ENCODE measurements at regions not wholly inside any gene's neighbourhood (a gene's known extent, or its start where the extent isn't known, plus 50 kb on each side); places are given as distances from the start of the nearest gene placed in this dataset.

DNA sequence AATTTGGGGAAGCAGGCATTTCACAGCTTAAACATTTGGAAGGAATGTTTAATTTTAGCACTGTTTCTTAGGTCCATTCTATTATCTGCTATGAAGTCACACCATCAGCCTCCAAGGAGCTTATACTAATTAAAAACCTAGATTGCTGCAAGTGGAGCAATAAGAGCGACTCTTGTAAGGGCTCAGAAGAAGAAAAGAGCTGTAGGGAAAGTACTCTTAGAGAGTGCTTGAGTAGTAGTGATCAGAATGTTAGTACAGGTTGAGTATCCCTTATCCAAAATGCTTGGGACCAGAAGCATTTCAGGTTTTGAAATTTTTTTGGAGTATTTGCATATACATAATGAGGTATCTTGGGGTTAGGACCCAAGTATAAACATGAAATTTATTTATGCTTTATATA lies 285.3 kb downstream of the UBE3D start:
- TF ChIP-seq POLR2A (IDR thresholded peaks at IDR 0.05) = no peak
- TF ChIP-seq, protein P1, sequence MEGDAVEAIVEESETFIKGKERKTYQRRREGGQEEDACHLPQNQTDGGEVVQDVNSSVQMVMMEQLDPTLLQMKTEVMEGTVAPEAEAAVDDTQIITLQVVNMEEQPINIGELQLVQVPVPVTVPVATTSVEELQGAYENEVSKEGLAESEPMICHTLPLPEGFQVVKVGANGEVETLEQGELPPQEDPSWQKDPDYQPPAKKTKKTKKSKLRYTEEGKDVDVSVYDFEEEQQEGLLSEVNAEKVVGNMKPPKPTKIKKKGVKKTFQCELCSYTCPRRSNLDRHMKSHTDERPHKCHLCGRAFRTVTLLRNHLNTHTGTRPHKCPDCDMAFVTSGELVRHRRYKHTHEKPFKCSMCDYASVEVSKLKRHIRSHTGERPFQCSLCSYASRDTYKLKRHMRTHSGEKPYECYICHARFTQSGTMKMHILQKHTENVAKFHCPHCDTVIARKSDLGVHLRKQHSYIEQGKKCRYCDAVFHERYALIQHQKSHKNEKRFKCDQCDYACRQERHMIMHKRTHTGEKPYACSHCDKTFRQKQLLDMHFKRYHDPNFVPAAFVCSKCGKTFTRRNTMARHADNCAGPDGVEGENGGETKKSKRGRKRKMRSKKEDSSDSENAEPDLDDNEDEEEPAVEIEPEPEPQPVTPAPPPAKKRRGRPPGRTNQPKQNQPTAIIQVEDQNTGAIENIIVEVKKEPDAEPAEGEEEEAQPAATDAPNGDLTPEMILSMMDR (IDR thresholded peaks at IDR 0.05) = no peak
- WGBS, 2 donors = 83 to 94% methylated on average over 1 of the region's 1 CpG
- Histone ChIP-seq H3K4me3 (no peak overlapping the region), H3K27ac (no peak overlapping the region), H3K36me3 (ENCODE audit: low read depth, missing control alignments) (no peaks in the 10 kb centered on the region), H3K9me3 (no peaks in the 10 kb centered on the region), H3K27me3 (no peaks in the 10 kb centered on the region), H3K4me1 (no peaks in the 10 kb centered on the region)
- intact Hi-C loops (cut with DNase I; ENCODE audit: low total_unique reads) = no loop called here
- DNase-seq = no peak

DNA sequence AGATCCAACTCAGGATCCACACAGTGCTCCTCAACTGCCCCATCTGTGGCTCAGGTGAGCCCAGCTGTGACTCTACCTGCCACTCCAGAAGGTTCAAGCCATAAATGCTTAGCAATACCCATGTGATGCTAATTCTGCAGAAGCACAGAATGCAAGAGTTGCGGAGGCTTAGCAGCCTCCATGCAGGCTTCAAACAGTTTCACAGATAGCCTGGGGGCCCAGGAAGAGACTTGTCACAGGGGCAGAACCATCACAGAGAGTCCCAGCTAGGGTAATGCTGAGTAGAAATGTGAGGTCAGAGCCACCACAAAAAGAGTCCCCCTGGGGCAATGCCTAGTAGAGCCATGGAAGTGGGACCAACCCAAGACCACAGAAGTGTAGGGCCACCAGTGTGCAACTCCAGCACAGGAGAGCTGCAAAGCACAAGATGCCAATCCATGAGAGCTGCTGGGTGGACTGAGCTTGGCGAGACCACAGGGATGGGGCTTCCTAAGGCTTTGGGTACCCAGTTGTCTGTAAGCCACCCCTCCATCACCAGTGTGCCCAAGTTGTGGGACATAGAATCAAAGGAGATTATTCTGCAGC lies 283.9 kb downstream of the UBE3D start:
- Histone ChIP-seq H3K9me3 (no peaks in the 10 kb centered on the region), H3K27ac (no peak overlapping the region), H3K36me3 (ENCODE audit: low read depth, missing control alignments) (no peaks in the 10 kb centered on the region), H3K27me3 (no peaks in the 10 kb centered on the region), H3K4me3 (no peak overlapping the region), H3K4me1 (no peaks in the 10 kb centered on the region)
- WGBS, 2 donors = 89 to 91% methylated on average over 1 to 2 of the region's 2 CpGs
- no peak for TF ChIP-seq POLR2A (IDR thresholded peaks at IDR 0.05)
- TF ChIP-seq, protein P1 (IDR thresholded peaks at IDR 0.05) = no peak
- intact Hi-C loops (cut with DNase I; ENCODE audit: low total_unique reads) = no loop called here
- DNase-seq = no peak

DNA sequence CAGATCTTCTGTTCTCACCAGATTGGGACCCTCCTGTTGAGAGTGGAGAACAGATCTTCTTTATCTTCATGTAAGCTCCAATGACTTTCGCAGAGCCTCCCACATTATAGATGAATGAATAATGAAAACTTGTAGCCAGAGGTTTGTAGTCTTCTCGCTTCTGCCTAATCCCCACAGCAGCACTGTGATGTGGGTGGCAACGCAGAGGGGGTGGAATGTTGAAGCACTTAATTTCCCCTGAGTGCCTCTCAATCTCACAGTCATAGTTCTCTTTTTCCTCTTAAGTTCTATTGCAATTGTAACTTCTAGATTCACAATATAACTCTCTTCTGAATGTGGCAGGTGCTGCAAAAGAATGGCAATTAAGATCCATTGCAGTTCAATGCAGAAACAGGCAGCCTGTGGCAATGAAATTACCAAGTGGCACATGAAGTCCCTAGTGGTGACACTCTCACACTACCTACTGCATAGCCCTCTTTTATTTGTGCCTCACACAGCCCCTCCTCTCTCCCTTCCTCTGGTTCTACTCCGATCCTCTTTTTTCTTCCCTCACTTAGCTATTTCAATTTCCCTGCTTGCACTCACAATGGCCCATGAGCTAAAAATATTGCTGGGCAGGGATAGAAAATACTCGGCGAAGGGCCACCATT lies 281.9 kb downstream of the UBE3D start:
- intact Hi-C loops (cut with DNase I; ENCODE audit: low total_unique reads) = no loop called here
- H3K27ac ChIP-seq = no peak overlapping the region
- no peak overlapping the region for H3K4me3 ChIP-seq
- H3K4me1 ChIP-seq = no peaks in the 10 kb centered on the region
- WGBS, 2 donors = 75 to 82% methylated on average over 6 of the region's 6 CpGs
- no peak for DNase-seq
- no peaks in the 10 kb centered on the region for H3K36me3 ChIP-seq (ENCODE audit: low read depth, missing control alignments)
- H3K9me3 ChIP-seq = no peaks in the 10 kb centered on the region
- TF ChIP-seq, protein P1 (IDR thresholded peaks at IDR 0.05) = no peak
- no peak for TF ChIP-seq POLR2A (IDR thresholded peaks at IDR 0.05)
- no peaks in the 10 kb centered on the region for H3K27me3 ChIP-seq

DNA sequence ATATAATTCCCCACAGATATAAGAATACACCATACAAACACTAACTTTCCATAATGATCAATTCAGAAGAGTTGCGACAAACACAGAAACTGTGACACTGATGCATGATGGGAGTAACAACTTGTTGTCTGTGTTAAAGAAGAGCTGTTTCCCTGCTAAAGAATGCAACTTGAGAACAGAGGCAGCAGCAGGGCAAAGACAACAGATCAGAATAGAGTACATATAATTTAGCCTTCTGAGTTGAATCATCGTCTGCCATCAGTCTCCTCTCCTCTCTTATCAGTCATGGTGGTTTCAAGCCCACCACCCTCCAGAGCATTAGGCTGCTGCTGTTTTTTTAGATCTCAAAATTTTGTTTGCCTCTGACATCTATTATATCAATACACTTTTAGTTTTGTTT lies 280.4 kb downstream of the UBE3D start:
- DNase-seq = no peak
- TF ChIP-seq POLR2A (IDR thresholded peaks at IDR 0.05) = no peak
- TF ChIP-seq, protein P1 (IDR thresholded peaks at IDR 0.05) = no peak
- Histone ChIP-seq H3K4me1 (no peaks in the 10 kb centered on the region), H3K27me3 (no peaks in the 10 kb centered on the region), H3K4me3 (no peak overlapping the region), H3K36me3 (ENCODE audit: low read depth, missing control alignments) (no peaks in the 10 kb centered on the region), H3K27ac (no peak overlapping the region), H3K9me3 (no peaks in the 10 kb centered on the region)
- WGBS, 2 donors = 71 to 74% methylated on average over 2 of the region's 2 CpGs
- intact Hi-C loops (cut with DNase I; ENCODE audit: low total_unique reads) = no loop called here

DNA sequence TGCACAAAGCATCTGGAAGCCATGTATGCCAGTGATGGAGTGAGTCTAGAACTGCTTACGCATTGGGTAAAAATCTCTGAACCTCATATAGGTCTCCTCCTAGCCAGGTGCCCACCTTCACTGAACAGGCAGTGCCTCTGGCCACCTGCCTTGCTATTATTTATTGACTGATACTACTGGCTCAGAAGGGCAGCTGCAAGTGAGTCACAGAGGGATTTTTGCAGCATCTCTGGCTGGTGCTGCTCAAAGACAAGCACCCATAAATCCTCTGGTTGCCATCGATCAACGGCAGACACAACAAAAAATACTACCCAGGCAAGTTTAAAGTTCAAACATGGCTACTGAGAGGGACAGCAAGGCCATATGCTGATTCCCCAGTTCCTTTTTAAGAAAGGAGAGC lies 279.4 kb downstream of the UBE3D start:
- Histone ChIP-seq H3K9me3 (no peaks in the 10 kb centered on the region), H3K4me3 (no peak overlapping the region), H3K4me1 (no peaks in the 10 kb centered on the region), H3K27me3 (no peaks in the 10 kb centered on the region), H3K27ac (no peak overlapping the region), H3K36me3 (ENCODE audit: low read depth, missing control alignments) (no peaks in the 10 kb centered on the region)
- no peak for TF ChIP-seq POLR2A (IDR thresholded peaks at IDR 0.05)
- TF ChIP-seq, protein P1 (IDR thresholded peaks at IDR 0.05) = no peak
- no peak for DNase-seq
- intact Hi-C loops (cut with DNase I; ENCODE audit: low total_unique reads) = no loop called here
- WGBS, 2 donors = 55 to 56% methylated on average over 3 of the region's 3 CpGs
